CD14-positive monocyte (primary cell): ENCODE measurements at regions not wholly inside any gene's neighbourhood (a gene's known extent, or its start where the extent isn't known, plus 50 kb on each side); places are given as distances from the start of the nearest gene placed in this dataset.

Experiments used
- DNase-seq, 3 donors: peaks; one replicate each; pipeline ENCODE4 v3.0.0-alpha.2; 2011 to 2022
- H2AFZ ChIP-seq: 2 replicates; pipeline ENCODE4 v1.6.0; 2012; ENCODE audit warnings: mild to moderate bottlenecking, low read depth, low read length, inconsistent platforms; ENCODE audit not compliant: insufficient read depth, poor library complexity, severe bottlenecking
- H3K27ac ChIP-seq, 2 donors: 1 replicate in 1 of 2; 2 replicates in 1 of 2; pipeline ENCODE4 v1.5.1; 2012 to 2013; ENCODE audit warnings: low read length in 2 of 2, control low read depth in 1 of 2, inconsistent platforms in 1 of 2, low read depth in 1 of 2, mild to moderate bottlenecking in 1 of 2
- H3K27me3 ChIP-seq, 2 donors: one replicate each; pipeline versions ENCODE4 v1.6.0 to v1.6.1; 2011 to 2013; ENCODE audit warnings: low read length in 2 of 2; ENCODE audit not compliant: control insufficient read depth in 2 of 2, insufficient read depth in 2 of 2
- H3K36me3 ChIP-seq, 2 donors: replicated peaks in 1 of 2; 1 replicate in 1 of 2; 2 replicates in 1 of 2; pipeline versions ENCODE4 v1.5.1 to v1.6.1; 2012 to 2013; ENCODE audit warnings: low read length in 2 of 2, control low read depth in 1 of 2, inconsistent platforms in 1 of 2, mild to moderate bottlenecking in 1 of 2; ENCODE audit not compliant: insufficient read depth in 2 of 2, control insufficient read depth in 1 of 2
- H3K4me1 ChIP-seq, 2 donors: 1 replicate in 1 of 2; 2 replicates in 1 of 2; pipeline versions ENCODE4 v1.5.1 to v1.6.1; 2012 to 2013; ENCODE audit warnings: low read length in 2 of 2, control low read depth in 1 of 2, inconsistent platforms in 1 of 2, mild to moderate bottlenecking in 1 of 2, moderate library complexity in 1 of 2; ENCODE audit not compliant: insufficient read depth in 2 of 2, control insufficient read depth in 1 of 2
- H3K4me2 ChIP-seq: replicated peaks from 2 replicates; pipeline ENCODE3; 2012; ENCODE audit warnings: low read length, moderate library complexity, mild to moderate bottlenecking; ENCODE audit not compliant: poor library complexity, severe bottlenecking; ENCODE audit errors: extremely low read depth
- H3K4me3 ChIP-seq, 3 experiments: fragments of 200-600 bp in 1 of 3; sonication (generic) in 1 of 3; replicated peaks in 1 of 3; 1 replicate in 2 of 3; 2 replicates in 1 of 3; pipeline ENCODE4 v1.5.1; 2011 to 2013; ENCODE audit warnings: low read length in 3 of 3, mild to moderate bottlenecking in 3 of 3, control low read depth in 2 of 3, low read depth in 2 of 3, inconsistent platforms in 1 of 3, moderate library complexity in 1 of 3
- H3K79me2 ChIP-seq: 2 replicates; pipeline ENCODE4 v1.6.0; 2012; ENCODE audit warnings: mild to moderate bottlenecking, control low read depth, inconsistent platforms, low read length, moderate library complexity; ENCODE audit not compliant: insufficient read depth
- H3K9ac ChIP-seq: 2 replicates; pipeline ENCODE4 v1.6.0; 2017; ENCODE audit warnings: low read length, mild to moderate bottlenecking; ENCODE audit not compliant: insufficient read depth, poor library complexity, severe bottlenecking
- H3K9me3 ChIP-seq, 2 donors: replicated peaks in 1 of 2; 1 replicate in 1 of 2; 2 replicates in 1 of 2; pipeline versions ENCODE4 v1.5.1 to v1.6.1; 2012 to 2013; ENCODE audit warnings: low read length in 2 of 2, control low read depth in 1 of 2; ENCODE audit not compliant: control insufficient read depth in 1 of 2, insufficient read depth in 1 of 2
- H4K20me1 ChIP-seq: 2 replicates; pipeline ENCODE4 v1.6.0; 2012; ENCODE audit warnings: mild to moderate bottlenecking, low read length, control low read depth, moderate library complexity; ENCODE audit not compliant: insufficient read depth
- H3K27ac Mint-ChIP-seq, 7 donors: one replicate each; pipeline ENCODE4 v1.8.0; 2020; ENCODE audit warnings: mild to moderate bottlenecking in 7 of 7, mixed read lengths in 7 of 7, moderate library complexity in 6 of 7, inconsistent platforms in 2 of 7
- H3K27me3 Mint-ChIP-seq, 3 donors: one replicate each; pipeline ENCODE4 v1.8.0; 2021 to 2022; ENCODE audit warnings: low read depth in 3 of 3, mild to moderate bottlenecking in 3 of 3, mixed read lengths in 3 of 3, moderate library complexity in 3 of 3, inconsistent platforms in 1 of 3
- H3K36me3 Mint-ChIP-seq, 2 donors: one replicate each; pipeline ENCODE4 v1.8.0; 2020; ENCODE audit warnings: mixed read lengths in 2 of 2, inconsistent platforms in 1 of 2, mild to moderate bottlenecking in 1 of 2
- H3K4me1 Mint-ChIP-seq: one replicate; pipeline ENCODE4 v1.8.0; 2020; ENCODE audit warnings: mild to moderate bottlenecking, mixed read lengths
- H3K4me3 Mint-ChIP-seq, 2 donors: one replicate each; pipeline ENCODE4 v1.8.0; 2020; ENCODE audit warnings: mild to moderate bottlenecking in 2 of 2, mixed read lengths in 2 of 2, moderate library complexity in 1 of 2
- H3K9me3 Mint-ChIP-seq, 7 donors: one replicate each; pipeline ENCODE4 v1.8.0; 2020 to 2022; ENCODE audit warnings: mixed read lengths in 7 of 7, mild to moderate bottlenecking in 6 of 7, moderate library complexity in 6 of 7, inconsistent platforms in 2 of 7
- WGBS: methylation state at CpG from one replicate; pipeline ENCODE4 v1.1.5; 2013; ENCODE audit warnings: missing lambda C conversion rate; ENCODE audit not compliant: insufficient coverage; 5-methylcytosine and 5-hydroxymethylcytosine counted together
- intact Hi-C, 2 donors: fragments of 100-400 bp; cut with micrococcal nuclease; formaldehyde crosslinking; loops; one replicate each; pipeline versions ENCODE4 v1.15.0 to v1.15.1; 2023
- TF ChIP-seq, protein P1 (sequence below): fragments of 200-600 bp; IDR thresholded peaks from one replicate; pipeline ENCODE4 v1.8.0; 2022; ENCODE audit warnings: antibody characterized with exemption, mild to moderate bottlenecking

- no peaks in the 10 kb centered on the region for H3K27me3 Mint-ChIP-seq
- H4K20me1 ChIP-seq: no peaks in the 10 kb centered on the region
- H3K36me3 Mint-ChIP-seq: no peaks in the 10 kb centered on the region
- no peaks in the 10 kb centered on the region for H3K36me3 ChIP-seq
- H3K27ac ChIP-seq: no peak overlapping the region
- no peaks in the 10 kb centered on the region for H3K4me1 Mint-ChIP-seq
- no peak overlapping the region for H3K4me3 Mint-ChIP-seq
- 94% methylated on average over 3 of the region's 5 CpGs for WGBS
- DNase-seq: no peak
- no peak overlapping the region for H3K4me2 ChIP-seq
- H3K4me1 ChIP-seq: no peaks in the 10 kb centered on the region
- peak overlapping the region in 1 of 7 donors; percentile 20 for H3K27ac Mint-ChIP-seq
- H3K9ac ChIP-seq: no peak overlapping the region
- intact Hi-C loops: no loop called here
- TF ChIP-seq, protein P1, sequence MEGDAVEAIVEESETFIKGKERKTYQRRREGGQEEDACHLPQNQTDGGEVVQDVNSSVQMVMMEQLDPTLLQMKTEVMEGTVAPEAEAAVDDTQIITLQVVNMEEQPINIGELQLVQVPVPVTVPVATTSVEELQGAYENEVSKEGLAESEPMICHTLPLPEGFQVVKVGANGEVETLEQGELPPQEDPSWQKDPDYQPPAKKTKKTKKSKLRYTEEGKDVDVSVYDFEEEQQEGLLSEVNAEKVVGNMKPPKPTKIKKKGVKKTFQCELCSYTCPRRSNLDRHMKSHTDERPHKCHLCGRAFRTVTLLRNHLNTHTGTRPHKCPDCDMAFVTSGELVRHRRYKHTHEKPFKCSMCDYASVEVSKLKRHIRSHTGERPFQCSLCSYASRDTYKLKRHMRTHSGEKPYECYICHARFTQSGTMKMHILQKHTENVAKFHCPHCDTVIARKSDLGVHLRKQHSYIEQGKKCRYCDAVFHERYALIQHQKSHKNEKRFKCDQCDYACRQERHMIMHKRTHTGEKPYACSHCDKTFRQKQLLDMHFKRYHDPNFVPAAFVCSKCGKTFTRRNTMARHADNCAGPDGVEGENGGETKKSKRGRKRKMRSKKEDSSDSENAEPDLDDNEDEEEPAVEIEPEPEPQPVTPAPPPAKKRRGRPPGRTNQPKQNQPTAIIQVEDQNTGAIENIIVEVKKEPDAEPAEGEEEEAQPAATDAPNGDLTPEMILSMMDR: no peak
- no peaks in the 10 kb centered on the region for H3K79me2 ChIP-seq
- no peaks in the 10 kb centered on the region for H3K9me3 ChIP-seq
- H3K4me3 ChIP-seq: no peak overlapping the region
- no peak overlapping the region for H2AFZ ChIP-seq
- H3K27me3 ChIP-seq: no peaks in the 10 kb centered on the region
- peaks cover 0 to 4% (median 0%) of the 10 kb centered on the region in 7 donors for H3K9me3 Mint-ChIP-seq
Observed at GRCh38 chr2:84212611-84213314, 246.3 kb downstream of the SUCLG1 start.

GRCh38 chr2:84209941-84210340 is 249.1 kb downstream of the SUCLG1 start:
- Histone ChIP-seq H3K4me1 (no peaks in the 10 kb centered on the region), H3K79me2 (no peaks in the 10 kb centered on the region), H3K4me2 (no peak overlapping the region), H3K9me3 (no peaks in the 10 kb centered on the region), H2AFZ (no peak overlapping the region), H3K27ac (no peak overlapping the region), H3K9ac (no peak overlapping the region), H4K20me1 (no peaks in the 10 kb centered on the region), H3K4me3 (no peak overlapping the region), H3K36me3 (no peaks in the 10 kb centered on the region), H3K27me3 (no peaks in the 10 kb centered on the region)
- Mint-ChIP-seq H3K36me3 (no peaks in the 10 kb centered on the region), H3K27ac (no peak overlapping the region), H3K27me3 (no peaks in the 10 kb centered on the region), H3K4me1 (no peaks in the 10 kb centered on the region), H3K4me3 (no peak overlapping the region), H3K9me3 (peaks cover 0 to 6% (median 2%) of the 10 kb centered on the region in 7 donors)
- no peak for DNase-seq
- intact Hi-C loops: no loop called here
- 80% methylated on average over 6 of the region's 7 CpGs for WGBS
- TF ChIP-seq, protein P1: no peak
